GM12878 (cell line): ENCODE measurements at regions not wholly inside any gene's neighbourhood (a gene's known extent, or its start where the extent isn't known, plus 50 kb on each side); places are given as distances from the start of the nearest gene placed in this dataset.

Experiments used
- ATAC-seq: fragments of 200-7000 bp; cut with Tn5 transposase; 3 replicates; pipeline ENCODE4 v1.9.1; 2020; ENCODE audit warnings: mild to moderate bottlenecking, moderate library complexity
- BruUV-seq: library from RNA; stranded (reverse); fragments of 400-500 nt; replicated peaks from 2 replicates; lab custom pipeline; 2021; lab: Mats Ljungman, UMichigan
- CTCF ChIA-PET: fragments of 300-600 bp; sonication (Branson Sonifier 250); formaldehyde crosslinking; extraction: SDS; loops from one replicate; lab custom pipeline; 2021; ENCODE audit warnings: inconsistent platforms; lab: Yijun Ruan, JAX
- POLR2A ChIA-PET: fragments of 350-600 bp; formaldehyde crosslinking; extraction: SDS; loops from one replicate; lab custom pipeline; 2021; ENCODE audit warnings: inconsistent platforms; lab: Charles Lee
- RAD21 ChIA-PET: fragments of 300-600 bp; sonication (Branson Sonifier 250); formaldehyde crosslinking; loops from one replicate; lab custom pipeline; 2023; ENCODE audit warnings: antibody characterized with exemption; ENCODE audit not compliant: unreplicated experiment; lab: Charles Lee
- SMC1A ChIA-PET: fragments of 300-600 bp; sonication (Branson Sonifier 250); formaldehyde crosslinking; loops from one replicate; lab custom pipeline; 2023; ENCODE audit not compliant: unreplicated experiment, uncharacterized antibody; lab: Charles Lee
- DNase-seq: peaks from one replicate; pipeline ENCODE4 v3.0.0-alpha.2; 2011; ENCODE audit warnings: low read depth, low spot score
- FAIRE-seq: peaks from 3 replicates; lab custom pipeline; 2011; peaks lifted over from hg19 to GRCh38; lab: Jason Lieb, UNC
- H2AFZ ChIP-seq: 2 replicates; pipeline ENCODE4 v1.6.0; 2011; ENCODE audit warnings: low read depth, low read length, control low read depth; ENCODE audit not compliant: control insufficient read depth
- H3K27ac ChIP-seq: 2 replicates; pipeline ENCODE4 v1.5.1; 2011; ENCODE audit warnings: control low read depth; ENCODE audit not compliant: control insufficient read depth, insufficient read depth
- H3K27me3 ChIP-seq, 2 experiments: replicated peaks in 1 of 2; 2 replicates each; pipeline versions ENCODE4 v1.6.0 to v1.6.1; 2011; ENCODE audit warnings: low read length in 1 of 2; ENCODE audit not compliant: control insufficient read depth in 2 of 2, insufficient read depth in 2 of 2
- H3K36me3 ChIP-seq, 2 experiments: 2 replicates each; pipeline ENCODE4 v1.5.1; 2011; ENCODE audit warnings: low read length in 1 of 2; ENCODE audit not compliant: control insufficient read depth in 2 of 2, insufficient read depth in 2 of 2
- H3K4me1 ChIP-seq: 2 replicates; pipeline ENCODE4 v1.6.1; 2011; ENCODE audit warnings: mild to moderate bottlenecking, low read length, moderate library complexity, mixed read lengths; ENCODE audit not compliant: control insufficient read depth, insufficient read depth
- H3K4me2 ChIP-seq: 2 replicates; pipeline ENCODE4 v1.6.0; 2011; ENCODE audit warnings: control low read depth; ENCODE audit not compliant: control insufficient read depth, insufficient read depth
- H3K4me3 ChIP-seq: fragments of 200-600 bp; sonication (generic); 2 replicates; pipeline ENCODE4 v1.5.1; 2016
- H3K79me2 ChIP-seq: 2 replicates; pipeline ENCODE4 v1.6.0; 2011; ENCODE audit warnings: low read length; ENCODE audit not compliant: control insufficient read depth, insufficient read depth
- H3K9ac ChIP-seq: 2 replicates; pipeline ENCODE4 v1.8.0; 2011; ENCODE audit warnings: low read length, control low read depth, mixed read lengths; ENCODE audit not compliant: control insufficient read depth, insufficient read depth
- H3K9me3 ChIP-seq: replicated peaks from 3 replicates; pipeline ENCODE4 v1.5.1; 2011; ENCODE audit warnings: mild to moderate bottlenecking, low read length; ENCODE audit not compliant: control insufficient read depth, insufficient read depth
- H4K20me1 ChIP-seq: 2 replicates; pipeline ENCODE4 v1.6.0; 2011; ENCODE audit not compliant: control insufficient read depth, insufficient read depth
- CTCF ChIP-seq, 3 experiments: IDR thresholded peaks in 2 of 3; conservative IDR thresholded peaks in 1 of 3; 2 replicates each; pipeline ENCODE4 v1.5.1; 2011; ENCODE audit warnings: low read depth in 3 of 3, low read length in 3 of 3, mild to moderate bottlenecking in 3 of 3, control low read depth in 2 of 3, moderate library complexity in 2 of 3, inconsistent platforms in 1 of 3, mixed read lengths in 1 of 3; ENCODE audit not compliant: control insufficient read depth in 2 of 3, insufficient read depth in 1 of 3; ENCODE audit errors: extremely low read depth in 1 of 3
- GATAD2B ChIP-seq: fragments of 450-650 bp; conservative IDR thresholded peaks from 2 replicates; pipeline ENCODE4 v1.6.1; 2017; ENCODE audit warnings: low read depth, mild to moderate bottlenecking, moderate library complexity
- IRF5 ChIP-seq: fragments of 450-650 bp; IDR thresholded peaks from 2 replicates; pipeline ENCODE4 v1.6.1; 2017; ENCODE audit warnings: borderline replicate concordance
- SMC3 ChIP-seq: IDR thresholded peaks from 2 replicates; pipeline ENCODE4 v1.6.1; 2011; ENCODE audit warnings: low read length, improper control_type of control experiment, borderline replicate concordance
- TARDBP ChIP-seq: IDR thresholded peaks from 2 replicates; pipeline ENCODE4 v1.6.1; 2016; ENCODE audit warnings: borderline replicate concordance
- ZBED1 ChIP-seq: IDR thresholded peaks from 2 replicates; pipeline ENCODE4 v1.6.1; 2016; ENCODE audit warnings: borderline replicate concordance
- ZNF274 ChIP-seq: IDR thresholded peaks from one replicate; pipeline ENCODE4 v1.8.0; 2011; ENCODE audit not compliant: insufficient read length, insufficient read depth
- ZNF592 ChIP-seq: fragments of 450-650 bp; IDR thresholded peaks from 2 replicates; pipeline ENCODE4 v1.6.1; 2017; ENCODE audit warnings: mild to moderate bottlenecking, moderate library complexity
- ZSCAN29 ChIP-seq: fragments of 450-650 bp; IDR thresholded peaks from 2 replicates; pipeline ENCODE4 v1.6.1; 2017; ENCODE audit warnings: mild to moderate bottlenecking, moderate library complexity
- WGBS: methylation state at CpG from one replicate; pipeline ENCODE4 v1.1.6; 2016; ENCODE audit warnings: low lambda C conversion rate; ENCODE audit not compliant: insufficient replicate concordance, insufficient coverage; ENCODE audit errors: missing lambda C conversion rate; 5-methylcytosine and 5-hydroxymethylcytosine counted together
- in situ Hi-C: fragments of 300-500 bp; cut with MboI; formaldehyde crosslinking; loops from 9 replicates; pipeline ENCODE4 v1.14.3; 2018; ENCODE audit warnings: mixed read lengths
- intact Hi-C: fragments of 100-400 bp; cut with micrococcal nuclease; formaldehyde crosslinking; loops from one replicate; pipeline ENCODE4 v1.14.2; 2022; ENCODE audit not compliant: unreplicated experiment
- TF ChIP-seq, protein P1 (sequence below): fragments of 150-350 bp; IDR thresholded peaks from 2 replicates; pipeline ENCODE4 v1.6.1; 2014; ENCODE audit warnings: mild to moderate bottlenecking, low read depth, low read length
- TF ChIP-seq, protein P2 (sequence below): fragments of 450-650 bp; conservative IDR thresholded peaks from 2 replicates; pipeline ENCODE4 v1.6.1; 2017; ENCODE audit warnings: mild to moderate bottlenecking, moderate library complexity

GRCh38 chr11:106551744-106552673 is 466.3 kb downstream of the GUCY1A2 start:
- BruUV-seq = no TSS peak
- Histone ChIP-seq H3K27me3 (no peaks in the 10 kb centered on the region), H3K9ac (no peak overlapping the region), H3K9me3 (no peaks in the 10 kb centered on the region; the same call in 2 of the 3 replicates), H4K20me1 (no peaks in the 10 kb centered on the region), H3K79me2 (no peaks in the 10 kb centered on the region), H3K4me2 (no peak overlapping the region), H3K4me3 (no peak overlapping the region), H3K4me1 (no peaks in the 10 kb centered on the region), H3K36me3 (no peaks in the 10 kb centered on the region), H3K27ac (no peak overlapping the region), H2AFZ (no peak overlapping the region)
- intact Hi-C loops = no loop called here
- ChIA-PET POLR2A (no interaction called here), CTCF (interaction anchor here (1.0 kb wide), 1 partner anchor 32 kb away, joined by 3 read pairs; no protein-coding TSS in a partner anchor), RAD21 (no interaction called here), SMC1A (interaction anchor here (1.8 kb wide), 1 partner anchor 17 kb away, joined by 3 read pairs; no protein-coding TSS in a partner anchor)
- 24% methylated on average over 13 of the region's 13 CpGs for WGBS
- in situ Hi-C loops = no loop called here
- ATAC-seq (no peak), DNase-seq (no peak), FAIRE-seq (no peak)
- TF ChIP-seq ZBED1 (no peak), IRF5 (no peak), TARDBP (no peak), CTCF (IDR thresholded peaks at IDR 0.05 in 2 of 3, conservative IDR thresholded peaks at IDR 0.05 in 1 of 3; ENCODE audit: control insufficient read depth in 2 of 3, extremely low read depth in 1 of 3, insufficient read depth in 1 of 3, low read depth in 3 of 3, low read length in 3 of 3) (no peak), ZNF274 (no peak), GATAD2B (no peak), ZNF592 (no peak), ZSCAN29 (no peak), SMC3 (no peak)
- TF ChIP-seq, protein P1, sequence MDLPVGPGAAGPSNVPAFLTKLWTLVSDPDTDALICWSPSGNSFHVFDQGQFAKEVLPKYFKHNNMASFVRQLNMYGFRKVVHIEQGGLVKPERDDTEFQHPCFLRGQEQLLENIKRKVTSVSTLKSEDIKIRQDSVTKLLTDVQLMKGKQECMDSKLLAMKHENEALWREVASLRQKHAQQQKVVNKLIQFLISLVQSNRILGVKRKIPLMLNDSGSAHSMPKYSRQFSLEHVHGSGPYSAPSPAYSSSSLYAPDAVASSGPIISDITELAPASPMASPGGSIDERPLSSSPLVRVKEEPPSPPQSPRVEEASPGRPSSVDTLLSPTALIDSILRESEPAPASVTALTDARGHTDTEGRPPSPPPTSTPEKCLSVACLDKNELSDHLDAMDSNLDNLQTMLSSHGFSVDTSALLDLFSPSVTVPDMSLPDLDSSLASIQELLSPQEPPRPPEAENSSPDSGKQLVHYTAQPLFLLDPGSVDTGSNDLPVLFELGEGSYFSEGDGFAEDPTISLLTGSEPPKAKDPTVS = no peak
- TF ChIP-seq, protein P2, sequence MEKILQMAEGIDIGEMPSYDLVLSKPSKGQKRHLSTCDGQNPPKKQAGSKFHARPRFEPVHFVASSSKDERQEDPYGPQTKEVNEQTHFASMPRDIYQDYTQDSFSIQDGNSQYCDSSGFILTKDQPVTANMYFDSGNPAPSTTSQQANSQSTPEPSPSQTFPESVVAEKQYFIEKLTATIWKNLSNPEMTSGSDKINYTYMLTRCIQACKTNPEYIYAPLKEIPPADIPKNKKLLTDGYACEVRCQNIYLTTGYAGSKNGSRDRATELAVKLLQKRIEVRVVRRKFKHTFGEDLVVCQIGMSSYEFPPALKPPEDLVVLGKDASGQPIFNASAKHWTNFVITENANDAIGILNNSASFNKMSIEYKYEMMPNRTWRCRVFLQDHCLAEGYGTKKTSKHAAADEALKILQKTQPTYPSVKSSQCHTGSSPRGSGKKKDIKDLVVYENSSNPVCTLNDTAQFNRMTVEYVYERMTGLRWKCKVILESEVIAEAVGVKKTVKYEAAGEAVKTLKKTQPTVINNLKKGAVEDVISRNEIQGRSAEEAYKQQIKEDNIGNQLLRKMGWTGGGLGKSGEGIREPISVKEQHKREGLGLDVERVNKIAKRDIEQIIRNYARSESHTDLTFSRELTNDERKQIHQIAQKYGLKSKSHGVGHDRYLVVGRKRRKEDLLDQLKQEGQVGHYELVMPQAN = no peak
